Neural cell (in vitro differentiated cells): ENCODE measurements at regions not wholly inside any gene's neighbourhood (a gene's known extent, or its start where the extent isn't known, plus 50 kb on each side); places are given as distances from the start of the nearest gene placed in this dataset.

ENCODE experiments used
- H2AFZ ChIP-seq: fragments of 200-600, 300-800 bp; sonication (generic), shearing (Covaris generic); 2 replicates; pipeline ENCODE4 v1.6.0; 2014; ENCODE audit warnings: low read depth, mild to moderate bottlenecking, antibody characterized with exemption, low read length, moderate library complexity
- H3F3A ChIP-seq: fragments of 200-600 bp; shearing (Covaris generic); 2 replicates; pipeline ENCODE4 v1.6.1; 2016; ENCODE audit warnings: mild to moderate bottlenecking, moderate library complexity, mixed read lengths, antibody characterized with exemption, low read length; ENCODE audit not compliant: insufficient read depth, poor library complexity, severe bottlenecking
- H3K27ac ChIP-seq: fragments of 200-600, 300-800 bp; sonication (generic), shearing (Covaris generic); 2 replicates; pipeline ENCODE4 v1.5.1; 2014; ENCODE audit warnings: mild to moderate bottlenecking, low read length, moderate library complexity
- H3K27me3 ChIP-seq: fragments of 300-800, 200-600 bp; sonication (generic), shearing (Covaris generic); 2 replicates; pipeline ENCODE4 v1.6.0; 2014; ENCODE audit warnings: mild to moderate bottlenecking, low read depth, low read length, moderate library complexity; ENCODE audit not compliant: insufficient read depth
- H3K36me3 ChIP-seq: fragments of 300-800, 200-600 bp; sonication (generic), shearing (Covaris generic); 2 replicates; pipeline ENCODE4 v1.5.1; 2014; ENCODE audit warnings: mild to moderate bottlenecking, antibody characterized with exemption, low read length, moderate library complexity; ENCODE audit not compliant: insufficient read depth
- H3K4me2 ChIP-seq: fragments of 300-800, 200-600 bp; sonication (generic), shearing (Covaris generic); 2 replicates; pipeline ENCODE4 v1.6.0; 2014; ENCODE audit warnings: mild to moderate bottlenecking, low read length
- H3K4me3 ChIP-seq: fragments of 300-800, 200-600 bp; sonication (generic), shearing (Covaris generic); 2 replicates; pipeline ENCODE4 v1.5.1; 2014; ENCODE audit warnings: mild to moderate bottlenecking, low read length, moderate library complexity
- H3K79me2 ChIP-seq: fragments of 200-600 bp; shearing (Covaris generic); replicated peaks from 2 replicates; pipeline ENCODE4 v1.6.0; 2014; ENCODE audit warnings: mild to moderate bottlenecking, low read length, moderate library complexity; ENCODE audit not compliant: insufficient read depth
- H3K9ac ChIP-seq: fragments of 300-800, 200-600 bp; sonication (generic), shearing (Covaris generic); 2 replicates; pipeline ENCODE4 v1.6.1; 2016; ENCODE audit warnings: mild to moderate bottlenecking, low read length, mixed read lengths
- H3K9me2 ChIP-seq: fragments of 200-600 bp; shearing (Covaris generic); 2 replicates; pipeline ENCODE4 v1.6.1; 2016; ENCODE audit warnings: mild to moderate bottlenecking, low read length, mixed read lengths; ENCODE audit not compliant: insufficient read depth
- H3K9me3 ChIP-seq: fragments of 200-600, 300-800 bp; sonication (generic), shearing (Covaris generic); 2 replicates; pipeline ENCODE4 v1.6.1; 2016; ENCODE audit warnings: mild to moderate bottlenecking, mixed run types, low read length, moderate library complexity, mixed read lengths
- H4K20me1 ChIP-seq: fragments of 200-600 bp; shearing (Covaris generic); 2 replicates; pipeline ENCODE4 v1.6.1; 2016; ENCODE audit warnings: mild to moderate bottlenecking, mixed run types; ENCODE audit not compliant: insufficient read depth
- CTCF ChIP-seq: fragments of 450-650 bp; IDR thresholded peaks from 2 replicates; pipeline ENCODE4 v1.5.1; 2014; ENCODE audit warnings: antibody characterized with exemption, mild to moderate bottlenecking, moderate library complexity; ENCODE audit not compliant: poor library complexity, severe bottlenecking
- EP300 ChIP-seq: fragments of 450-650 bp; conservative IDR thresholded peaks from 2 replicates; pipeline ENCODE4 v1.6.1; 2014; ENCODE audit warnings: antibody characterized with exemption, mild to moderate bottlenecking, moderate library complexity; ENCODE audit not compliant: poor library complexity, severe bottlenecking
- EZH2 ChIP-seq: fragments of 200-600, 300-800 bp; shearing (Covaris generic), sonication (generic); IDR thresholded peaks from 2 replicates; pipeline ENCODE4 v1.6.1; 2014; ENCODE audit warnings: antibody characterized with exemption, low read length, borderline replicate concordance, mild to moderate bottlenecking; ENCODE audit not compliant: insufficient read depth, poor library complexity, severe bottlenecking
- MXI1 ChIP-seq: fragments of 450-650 bp; conservative IDR thresholded peaks from 2 replicates; pipeline ENCODE4 v1.6.1; 2014; ENCODE audit warnings: antibody characterized with exemption, mild to moderate bottlenecking; ENCODE audit not compliant: poor library complexity, severe bottlenecking
- POLR2AphosphoS5 ChIP-seq: IDR thresholded peaks from 2 replicates; pipeline ENCODE4 v1.6.1; 2012
- RAD21 ChIP-seq: fragments of 450-650 bp; conservative IDR thresholded peaks from 2 replicates; pipeline ENCODE4 v1.6.1; 2014; ENCODE audit warnings: antibody characterized with exemption, mild to moderate bottlenecking, moderate library complexity
- REST ChIP-seq: IDR thresholded peaks from 2 replicates; pipeline ENCODE4 v1.6.1; 2012; ENCODE audit warnings: borderline replicate concordance
- SMC3 ChIP-seq: fragments of 450-650 bp; conservative IDR thresholded peaks from 2 replicates; pipeline ENCODE4 v1.6.1; 2014; ENCODE audit warnings: antibody characterized with exemption, mild to moderate bottlenecking, moderate library complexity; ENCODE audit not compliant: poor library complexity
- TAF1 ChIP-seq: IDR thresholded peaks from 2 replicates; pipeline ENCODE4 v1.6.1; 2012; ENCODE audit warnings: low read depth

- Histone ChIP-seq H3K79me2 (no peaks in the 10 kb centered on the region), H3K4me2 (no peak overlapping the region), H3K9me3 (no peaks in the 10 kb centered on the region), H3F3A (no peaks in the 10 kb centered on the region), H3K27ac (no peak overlapping the region), H3K9ac (no peak overlapping the region), H3K36me3 (no peaks in the 10 kb centered on the region), H3K9me2 (no peaks in the 10 kb centered on the region), H3K27me3 (no peaks in the 10 kb centered on the region), H4K20me1 (no peaks in the 10 kb centered on the region), H3K4me3 (no peak overlapping the region), H2AFZ (no peak overlapping the region)
- TF ChIP-seq CTCF (no peak), POLR2AphosphoS5 (no peak), TAF1 (no peak), EZH2 (no peak), SMC3 (no peak), EP300 (no peak), REST (no peak), RAD21 (no peak), MXI1 (no peak)
Measured at GRCh38 chr1:104919188-104919587, 1169.5 kb downstream of the AMY1C start.

- Histone ChIP-seq H3K9ac (no peak overlapping the region), H3K9me2 (no peaks in the 10 kb centered on the region), H3K4me2 (no peak overlapping the region), H3K79me2 (no peaks in the 10 kb centered on the region), H3K27me3 (no peaks in the 10 kb centered on the region), H3K4me3 (no peak overlapping the region), H4K20me1 (no peaks in the 10 kb centered on the region), H3F3A (no peaks in the 10 kb centered on the region), H2AFZ (no peak overlapping the region), H3K36me3 (no peaks in the 10 kb centered on the region), H3K27ac (no peak overlapping the region), H3K9me3 (no peaks in the 10 kb centered on the region)
- TF ChIP-seq MXI1 = no peak
- TF ChIP-seq TAF1 = no peak
- no peak for TF ChIP-seq RAD21
- no peak for TF ChIP-seq EP300
- TF ChIP-seq CTCF = no peak
- TF ChIP-seq POLR2AphosphoS5 = no peak
- no peak for TF ChIP-seq SMC3
- TF ChIP-seq REST = no peak
- no peak for TF ChIP-seq EZH2
Measured at GRCh38 chr1:104921525-104921924, 1171.8 kb downstream of the AMY1C start.
